ENCODE measurements at regions not wholly inside any gene's neighbourhood (a gene's known extent, or its start where the extent isn't known, plus 50 kb on each side); places are given as distances from the start of the nearest gene placed in this dataset.

DNA sequence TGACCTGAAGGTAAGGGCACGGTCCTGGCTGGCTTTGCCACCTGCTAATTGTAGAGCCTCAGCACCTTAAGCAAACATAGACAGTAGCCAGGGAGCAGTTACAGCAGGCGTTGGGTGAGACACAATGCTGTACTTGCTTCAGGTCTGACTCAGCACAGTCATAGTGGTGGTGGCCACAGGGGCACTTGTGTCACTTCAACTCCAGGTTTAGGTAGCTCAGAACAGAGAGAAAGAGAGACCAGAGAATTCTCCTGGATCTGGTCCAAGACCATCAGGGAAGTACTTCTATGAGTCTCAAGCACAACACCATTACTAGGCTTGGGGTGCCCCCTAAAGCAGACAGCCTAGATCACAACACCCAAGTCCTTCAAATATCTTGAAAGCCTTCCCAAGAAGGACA is 204.4 kb downstream of the OTOL1 start:
- TF ChIP-seq, protein P1, sequence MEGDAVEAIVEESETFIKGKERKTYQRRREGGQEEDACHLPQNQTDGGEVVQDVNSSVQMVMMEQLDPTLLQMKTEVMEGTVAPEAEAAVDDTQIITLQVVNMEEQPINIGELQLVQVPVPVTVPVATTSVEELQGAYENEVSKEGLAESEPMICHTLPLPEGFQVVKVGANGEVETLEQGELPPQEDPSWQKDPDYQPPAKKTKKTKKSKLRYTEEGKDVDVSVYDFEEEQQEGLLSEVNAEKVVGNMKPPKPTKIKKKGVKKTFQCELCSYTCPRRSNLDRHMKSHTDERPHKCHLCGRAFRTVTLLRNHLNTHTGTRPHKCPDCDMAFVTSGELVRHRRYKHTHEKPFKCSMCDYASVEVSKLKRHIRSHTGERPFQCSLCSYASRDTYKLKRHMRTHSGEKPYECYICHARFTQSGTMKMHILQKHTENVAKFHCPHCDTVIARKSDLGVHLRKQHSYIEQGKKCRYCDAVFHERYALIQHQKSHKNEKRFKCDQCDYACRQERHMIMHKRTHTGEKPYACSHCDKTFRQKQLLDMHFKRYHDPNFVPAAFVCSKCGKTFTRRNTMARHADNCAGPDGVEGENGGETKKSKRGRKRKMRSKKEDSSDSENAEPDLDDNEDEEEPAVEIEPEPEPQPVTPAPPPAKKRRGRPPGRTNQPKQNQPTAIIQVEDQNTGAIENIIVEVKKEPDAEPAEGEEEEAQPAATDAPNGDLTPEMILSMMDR (IDR thresholded peaks at IDR 0.05; ENCODE audit: insufficient read depth, low read depth, low read length): no peak
- TF ChIP-seq EZH2 (IDR thresholded peaks at IDR 0.05; ENCODE audit: insufficient read depth, low read length): no peak
